ENCODE measurements at regions not wholly inside any gene's neighbourhood (a gene's known extent, or its start where the extent isn't known, plus 50 kb on each side); places are given as distances from the start of the nearest gene placed in this dataset.

GRCh38 chr6:147737115-147737514 lies 228.6 kb downstream of the SAMD5 start:
- H3K4me3 Mint-ChIP-seq = no peak overlapping the region
- H3K9me3 Mint-ChIP-seq = no peaks in the 10 kb centered on the region
- Histone ChIP-seq H3K4me3 (ENCODE audit: low read length) (no peak overlapping the region), H3K27ac (ENCODE audit: low read depth, low read length) (no peak overlapping the region), H3K9me3 (ENCODE audit: control insufficient read depth in 2 of 3, low read length in 3 of 3) (no peaks in the 10 kb centered on the region), H3K4me1 (ENCODE audit: control insufficient read depth in 2 of 2, insufficient read depth in 2 of 2, low read length in 2 of 2) (no peaks in the 10 kb centered on the region), H3K27me3 (ENCODE audit: control insufficient read depth in 2 of 2, insufficient read depth in 2 of 2, low read length in 2 of 2) (no peaks in the 10 kb centered on the region), H3K36me3 (ENCODE audit: control insufficient read depth in 2 of 3, insufficient read depth in 3 of 3, low read length in 3 of 3) (no peaks in the 10 kb centered on the region)
- intact Hi-C loops (cut with micrococcal nuclease) = no loop called here
- no peaks in the 10 kb centered on the region for H3K4me1 Mint-ChIP-seq
- CTCF ChIA-PET = no interaction called here
- H3K27ac Mint-ChIP-seq = no peak overlapping the region
- peaks cover 0 to 9% (median 8%) of the 10 kb centered on the region in 5 donors for H3K27me3 Mint-ChIP-seq
- no peak for DNase-seq
- no peaks in the 10 kb centered on the region for H3K36me3 Mint-ChIP-seq
- no peak for ATAC-seq
- POLR2A ChIA-PET = no interaction called here

- no peaks in the 10 kb centered on the region for H3K9me3 Mint-ChIP-seq
- ChIA-PET CTCF (no interaction called here), POLR2A (no interaction called here)
- H3K4me3 Mint-ChIP-seq = no peak overlapping the region
- Histone ChIP-seq H3K4me1 (ENCODE audit: control insufficient read depth in 2 of 2, insufficient read depth in 2 of 2, low read length in 2 of 2) (no peaks in the 10 kb centered on the region), H3K9me3 (ENCODE audit: control insufficient read depth in 2 of 3, low read length in 3 of 3) (no peaks in the 10 kb centered on the region), H3K4me3 (ENCODE audit: low read length) (no peak overlapping the region), H3K27ac (ENCODE audit: low read depth, low read length) (no peak overlapping the region), H3K36me3 (ENCODE audit: control insufficient read depth in 2 of 3, insufficient read depth in 3 of 3, low read length in 3 of 3) (no peaks in the 10 kb centered on the region), H3K27me3 (ENCODE audit: control insufficient read depth in 2 of 2, insufficient read depth in 2 of 2, low read length in 2 of 2) (no peaks in the 10 kb centered on the region)
- H3K27me3 Mint-ChIP-seq = peaks cover 0 to 9% (median 8%) of the 10 kb centered on the region in 5 donors
- no peak overlapping the region for H3K27ac Mint-ChIP-seq
- H3K36me3 Mint-ChIP-seq = no peaks in the 10 kb centered on the region
- H3K4me1 Mint-ChIP-seq = no peaks in the 10 kb centered on the region
- DNase-seq (no peak), ATAC-seq (no peak)
- intact Hi-C loops (cut with micrococcal nuclease) = no loop called here
These were observed 229.6 kb downstream of the SAMD5 start for GRCh38 chr6:147738099-147738498.

- Histone ChIP-seq H3K4me3 (ENCODE audit: low read length) (no peak overlapping the region), H3K9me3 (ENCODE audit: control insufficient read depth in 2 of 3, low read length in 3 of 3) (no peaks in the 10 kb centered on the region), H3K27ac (ENCODE audit: low read depth, low read length) (no peak overlapping the region), H3K36me3 (ENCODE audit: control insufficient read depth in 2 of 3, insufficient read depth in 3 of 3, low read length in 3 of 3) (no peaks in the 10 kb centered on the region), H3K27me3 (ENCODE audit: control insufficient read depth in 2 of 2, insufficient read depth in 2 of 2, low read length in 2 of 2) (no peaks in the 10 kb centered on the region), H3K4me1 (ENCODE audit: control insufficient read depth in 2 of 2, insufficient read depth in 2 of 2, low read length in 2 of 2) (no peaks in the 10 kb centered on the region)
- CTCF ChIA-PET = no interaction called here
- DNase-seq (no peak), ATAC-seq (no peak)
- no peak overlapping the region for H3K4me3 Mint-ChIP-seq
- POLR2A ChIA-PET = no interaction called here
- peaks cover 0 to 9% (median 8%) of the 10 kb centered on the region in 5 donors for H3K27me3 Mint-ChIP-seq
- H3K9me3 Mint-ChIP-seq = no peaks in the 10 kb centered on the region
- H3K4me1 Mint-ChIP-seq = no peaks in the 10 kb centered on the region
- intact Hi-C loops (cut with micrococcal nuclease) = no loop called here
- H3K36me3 Mint-ChIP-seq = no peaks in the 10 kb centered on the region
- no peak overlapping the region for H3K27ac Mint-ChIP-seq
These were observed 230.1 kb downstream of the SAMD5 start for GRCh38 chr6:147738516-147739162.

- Mint-ChIP-seq H3K4me3 (no peak overlapping the region), H3K9me3 (no peaks in the 10 kb centered on the region), H3K27me3 (peaks cover 0 to 9% (median 8%) of the 10 kb centered on the region in 5 donors), H3K27ac (no peak overlapping the region), H3K4me1 (no peaks in the 10 kb centered on the region), H3K36me3 (no peaks in the 10 kb centered on the region)
- Histone ChIP-seq H3K27ac (ENCODE audit: low read depth, low read length) (no peak overlapping the region), H3K9me3 (ENCODE audit: control insufficient read depth in 2 of 3, low read length in 3 of 3) (no peaks in the 10 kb centered on the region), H3K4me1 (ENCODE audit: control insufficient read depth in 2 of 2, insufficient read depth in 2 of 2, low read length in 2 of 2) (no peaks in the 10 kb centered on the region), H3K27me3 (ENCODE audit: control insufficient read depth in 2 of 2, insufficient read depth in 2 of 2, low read length in 2 of 2) (no peaks in the 10 kb centered on the region), H3K4me3 (ENCODE audit: low read length) (no peak overlapping the region), H3K36me3 (ENCODE audit: control insufficient read depth in 2 of 3, insufficient read depth in 3 of 3, low read length in 3 of 3) (no peaks in the 10 kb centered on the region)
- ATAC-seq (no peak), DNase-seq (no peak)
- intact Hi-C loops (cut with micrococcal nuclease) = no loop called here
- ChIA-PET CTCF (no interaction called here), POLR2A (no interaction called here)
These were observed 231.8 kb downstream of the SAMD5 start for GRCh38 chr6:147740326-147740725.

- H3K36me3 ChIP-seq (ENCODE audit: control insufficient read depth in 2 of 3, insufficient read depth in 3 of 3, low read length in 3 of 3) = no peaks in the 10 kb centered on the region
- Mint-ChIP-seq H3K4me3 (no peak overlapping the region), H3K27ac (no peak overlapping the region), H3K9me3 (no peaks in the 10 kb centered on the region), H3K4me1 (no peaks in the 10 kb centered on the region), H3K27me3 (peaks cover 0 to 9% (median 8%) of the 10 kb centered on the region in 5 donors), H3K36me3 (no peaks in the 10 kb centered on the region)
- ChIA-PET POLR2A (no interaction called here), CTCF (no interaction called here)
- no peak overlapping the region for H3K27ac ChIP-seq (ENCODE audit: low read depth, low read length)
- H3K27me3 ChIP-seq (ENCODE audit: control insufficient read depth in 2 of 2, insufficient read depth in 2 of 2, low read length in 2 of 2) = no peaks in the 10 kb centered on the region
- intact Hi-C loops (cut with micrococcal nuclease) = no loop called here
- no peaks in the 10 kb centered on the region for H3K4me1 ChIP-seq (ENCODE audit: control insufficient read depth in 2 of 2, insufficient read depth in 2 of 2, low read length in 2 of 2)
- ATAC-seq (no peak), DNase-seq (no peak)
- no peak overlapping the region for H3K4me3 ChIP-seq (ENCODE audit: low read length)
- H3K9me3 ChIP-seq (ENCODE audit: control insufficient read depth in 2 of 3, low read length in 3 of 3) = no peaks in the 10 kb centered on the region
These were observed 232.4 kb downstream of the SAMD5 start for GRCh38 chr6:147740916-147741315.

GRCh38 chr6:147741389-147741788 lies 232.9 kb downstream of the SAMD5 start:
- POLR2A ChIA-PET = no interaction called here
- H3K27ac Mint-ChIP-seq = no peak overlapping the region
- Histone ChIP-seq H3K9me3 (ENCODE audit: control insufficient read depth in 2 of 3, low read length in 3 of 3) (no peaks in the 10 kb centered on the region), H3K4me3 (ENCODE audit: low read length) (no peak overlapping the region), H3K27ac (ENCODE audit: low read depth, low read length) (no peak overlapping the region), H3K27me3 (ENCODE audit: control insufficient read depth in 2 of 2, insufficient read depth in 2 of 2, low read length in 2 of 2) (no peaks in the 10 kb centered on the region), H3K4me1 (ENCODE audit: control insufficient read depth in 2 of 2, insufficient read depth in 2 of 2, low read length in 2 of 2) (no peaks in the 10 kb centered on the region), H3K36me3 (ENCODE audit: control insufficient read depth in 2 of 3, insufficient read depth in 3 of 3, low read length in 3 of 3) (no peaks in the 10 kb centered on the region)
- H3K9me3 Mint-ChIP-seq = no peaks in the 10 kb centered on the region
- DNase-seq (no peak), ATAC-seq (no peak)
- CTCF ChIA-PET = no interaction called here
- no peaks in the 10 kb centered on the region for H3K4me1 Mint-ChIP-seq
- no peaks in the 10 kb centered on the region for H3K36me3 Mint-ChIP-seq
- intact Hi-C loops (cut with micrococcal nuclease) = no loop called here
- H3K4me3 Mint-ChIP-seq = no peak overlapping the region
- peaks cover 0 to 9% (median 8%) of the 10 kb centered on the region in 5 donors for H3K27me3 Mint-ChIP-seq

- no peak overlapping the region for H3K4me3 ChIP-seq (ENCODE audit: low read length)
- POLR2A ChIA-PET = no interaction called here
- no peaks in the 10 kb centered on the region for H3K36me3 ChIP-seq (ENCODE audit: control insufficient read depth in 2 of 3, insufficient read depth in 3 of 3, low read length in 3 of 3)
- no peaks in the 10 kb centered on the region for H3K9me3 ChIP-seq (ENCODE audit: control insufficient read depth in 2 of 3, low read length in 3 of 3)
- H3K4me1 ChIP-seq (ENCODE audit: control insufficient read depth in 2 of 2, insufficient read depth in 2 of 2, low read length in 2 of 2) = no peaks in the 10 kb centered on the region
- CTCF ChIA-PET = no interaction called here
- H3K27ac ChIP-seq (ENCODE audit: low read depth, low read length) = no peak overlapping the region
- no peak overlapping the region for H3K4me3 Mint-ChIP-seq
- no peaks in the 10 kb centered on the region for H3K4me1 Mint-ChIP-seq
- H3K27me3 Mint-ChIP-seq = peaks cover 0 to 9% (median 8%) of the 10 kb centered on the region in 5 donors
- intact Hi-C loops (cut with micrococcal nuclease) = no loop called here
- no peaks in the 10 kb centered on the region for H3K27me3 ChIP-seq (ENCODE audit: control insufficient read depth in 2 of 2, insufficient read depth in 2 of 2, low read length in 2 of 2)
- peaks cover 0 to 4% (median 0%) of the 10 kb centered on the region in 11 donors for H3K9me3 Mint-ChIP-seq
- no peak for ATAC-seq
- no peak overlapping the region for H3K27ac Mint-ChIP-seq
- no peak for DNase-seq
- no peaks in the 10 kb centered on the region for H3K36me3 Mint-ChIP-seq
These were observed 233.9 kb downstream of the SAMD5 start for GRCh38 chr6:147742440-147742839.

Data from naive thymus-derived CD4-positive, alpha-beta T cell (primary cell).